ENCODE measurements at regions not wholly inside any gene's neighbourhood (a gene's known extent, or its start where the extent isn't known, plus 50 kb on each side); places are given as distances from the start of the nearest gene placed in this dataset.

DNA sequence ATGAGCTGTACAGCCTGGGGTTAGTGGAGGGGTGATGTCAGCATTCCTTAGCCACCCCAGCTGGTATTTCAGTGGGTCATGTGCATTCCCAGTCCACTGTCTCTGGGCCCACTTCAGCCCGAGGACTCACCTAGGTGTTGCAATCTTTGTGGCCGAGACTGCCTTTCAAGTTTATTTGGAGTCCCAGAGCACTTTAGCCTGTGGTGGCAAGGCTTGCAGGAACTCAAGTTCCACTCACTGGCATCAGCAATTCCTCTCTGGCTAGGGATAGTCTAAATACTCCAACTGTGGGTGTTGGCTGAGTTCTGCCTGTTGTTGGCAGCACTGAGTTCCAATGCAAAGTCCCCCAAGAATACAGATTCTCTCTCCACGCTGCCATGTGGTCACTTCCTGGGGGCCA is 191.6 kb upstream of the PGR start:
- H3K27me3 ChIP-seq (ENCODE audit: control insufficient read depth in 3 of 3, insufficient read depth in 3 of 3, low read depth in 1 of 3, low read length in 3 of 3), result peaks cover 0 to 3% (median 0%) of the 10 kb centered on the region in 3 experiments
- no peaks in the 10 kb centered on the region for H3K36me3 ChIP-seq (replicated peaks in 1 of 2; ENCODE audit: control insufficient read depth in 2 of 2, insufficient read depth in 2 of 2, low read length in 2 of 2)
- no CpG with 5 or more reads among the region's 3 CpGs for WGBS, 2 donors (ENCODE audit: extremely low coverage in 2 of 2, insufficient read length in 2 of 2, insufficient replicate concordance in 1 of 2)
- no peak overlapping the region for H2AK5ac ChIP-seq (ENCODE audit: low read depth, low read length)
- H3K4me2 ChIP-seq (ENCODE audit: insufficient read depth, low read length, poor library complexity, severe bottlenecking), result no peak overlapping the region
- no peaks in the 10 kb centered on the region for H3K79me1 ChIP-seq (ENCODE audit: low read depth, low read length)
- H2BK15ac ChIP-seq (ENCODE audit: low read length), result no peak overlapping the region
- no peak overlapping the region for H3K4me3 ChIP-seq (ENCODE audit: low read length in 2 of 2)
- no peak overlapping the region for H3K4ac ChIP-seq (ENCODE audit: low read length)
- H4K8ac ChIP-seq (ENCODE audit: low read depth, low read length), result no peak overlapping the region
- no peak overlapping the region for H2BK5ac ChIP-seq (ENCODE audit: low read length)
- DNase-seq (ENCODE audit: low spot score), result no peak
- H3K23ac ChIP-seq (ENCODE audit: low read depth, low read length, poor library complexity), result no peak overlapping the region
- no peak overlapping the region for H3K14ac ChIP-seq (ENCODE audit: low read length)
- H2BK120ac ChIP-seq (ENCODE audit: low read depth, low read length), result no peak overlapping the region
- H3K27ac ChIP-seq (replicated peaks; ENCODE audit: low read length), result no peak overlapping the region
- H2BK12ac ChIP-seq (ENCODE audit: low read length), result no peak overlapping the region
- no peaks in the 10 kb centered on the region for H3K4me1 ChIP-seq (ENCODE audit: control insufficient read depth in 2 of 2, insufficient read depth in 1 of 2, low read depth in 1 of 2, low read length in 2 of 2)
- no peak overlapping the region for H3K9ac ChIP-seq (ENCODE audit: low read depth, low read length, poor library complexity)
- no peak overlapping the region for H4K91ac ChIP-seq (ENCODE audit: low read depth, low read length, poor library complexity)
- H2AFZ ChIP-seq (ENCODE audit: low read length), result no peak overlapping the region
- H3K18ac ChIP-seq (ENCODE audit: low read length), result no peak overlapping the region
- H3K9me3 ChIP-seq (replicated peaks in 1 of 2; ENCODE audit: control insufficient read depth in 2 of 2, insufficient read depth in 1 of 2, low read depth in 1 of 2, low read length in 2 of 2), result no peaks in the 10 kb centered on the region

DNA sequence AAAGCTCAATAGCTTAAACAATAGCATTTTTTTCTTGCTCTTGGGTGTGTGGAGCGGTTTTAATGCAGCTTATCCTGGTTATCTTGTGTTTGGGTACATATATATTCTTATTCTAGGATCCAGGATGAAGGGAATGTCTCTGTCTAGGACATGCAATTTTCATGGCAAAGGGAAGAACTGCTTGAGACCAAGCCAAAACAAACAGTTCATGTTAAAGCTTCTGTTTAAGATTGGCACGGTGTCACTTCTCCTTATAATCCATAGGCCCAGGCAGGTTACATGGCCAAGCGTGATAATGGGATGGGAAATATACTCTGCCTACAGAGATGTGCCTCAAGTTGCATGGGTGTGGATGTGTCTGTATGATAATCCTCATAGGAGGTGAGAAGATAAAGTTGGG is 177.1 kb upstream of the PGR start:
- WGBS, 2 donors (ENCODE audit: extremely low coverage in 2 of 2, insufficient read length in 2 of 2, insufficient replicate concordance in 1 of 2), result no CpG with 5 or more reads among the region's 3 CpGs
- no peak overlapping the region for H3K4ac ChIP-seq (ENCODE audit: low read length)
- H4K8ac ChIP-seq (ENCODE audit: low read depth, low read length), result no peak overlapping the region
- H3K4me1 ChIP-seq (ENCODE audit: control insufficient read depth in 2 of 2, insufficient read depth in 1 of 2, low read depth in 1 of 2, low read length in 2 of 2), result no peaks in the 10 kb centered on the region
- H3K23ac ChIP-seq (ENCODE audit: low read depth, low read length, poor library complexity), result no peak overlapping the region
- no peak overlapping the region for H2BK15ac ChIP-seq (ENCODE audit: low read length)
- no peak for DNase-seq (ENCODE audit: low spot score)
- no peak overlapping the region for H3K27ac ChIP-seq (replicated peaks; ENCODE audit: low read length)
- no peak overlapping the region for H3K4me3 ChIP-seq (ENCODE audit: low read length in 2 of 2)
- H3K4me2 ChIP-seq (ENCODE audit: insufficient read depth, low read length, poor library complexity, severe bottlenecking), result no peak overlapping the region
- no peak overlapping the region for H2AK5ac ChIP-seq (ENCODE audit: low read depth, low read length)
- no peak overlapping the region for H2BK12ac ChIP-seq (ENCODE audit: low read length)
- H4K91ac ChIP-seq (ENCODE audit: low read depth, low read length, poor library complexity), result no peak overlapping the region
- H3K36me3 ChIP-seq (replicated peaks in 1 of 2; ENCODE audit: control insufficient read depth in 2 of 2, insufficient read depth in 2 of 2, low read length in 2 of 2), result no peaks in the 10 kb centered on the region
- H3K18ac ChIP-seq (ENCODE audit: low read length), result no peak overlapping the region
- H3K14ac ChIP-seq (ENCODE audit: low read length), result no peak overlapping the region
- no peak overlapping the region for H2AFZ ChIP-seq (ENCODE audit: low read length)
- no peak overlapping the region for H2BK120ac ChIP-seq (ENCODE audit: low read depth, low read length)
- H3K9ac ChIP-seq (ENCODE audit: low read depth, low read length, poor library complexity), result no peak overlapping the region
- no peak overlapping the region for H2BK5ac ChIP-seq (ENCODE audit: low read length)
- no peaks in the 10 kb centered on the region for H3K9me3 ChIP-seq (replicated peaks in 1 of 2; ENCODE audit: control insufficient read depth in 2 of 2, insufficient read depth in 1 of 2, low read depth in 1 of 2, low read length in 2 of 2)
- no peaks in the 10 kb centered on the region for H3K27me3 ChIP-seq (ENCODE audit: control insufficient read depth in 3 of 3, insufficient read depth in 3 of 3, low read depth in 1 of 3, low read length in 3 of 3)
- no peaks in the 10 kb centered on the region for H3K79me1 ChIP-seq (ENCODE audit: low read depth, low read length)

DNA sequence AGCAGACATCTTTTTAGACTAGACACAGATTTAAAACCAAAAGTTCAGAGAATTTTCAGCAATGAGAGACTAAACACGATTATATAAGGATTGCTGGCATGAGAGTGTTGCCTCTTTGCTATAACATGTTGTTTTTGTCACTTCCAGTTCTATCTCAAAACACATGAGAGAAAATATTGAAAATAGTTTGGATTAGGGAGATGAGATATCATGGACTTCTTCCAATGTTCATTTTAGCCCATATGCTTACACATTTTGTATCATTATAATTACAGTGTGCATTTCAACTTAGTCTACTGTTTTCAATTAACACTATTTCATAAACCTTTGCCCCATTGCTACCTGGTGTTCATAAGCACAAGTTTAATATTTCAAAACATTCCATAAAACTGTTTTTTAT is 175.9 kb upstream of the PGR start:
- Histone ChIP-seq H3K9me3 (replicated peaks in 1 of 2; ENCODE audit: control insufficient read depth in 2 of 2, insufficient read depth in 1 of 2, low read depth in 1 of 2, low read length in 2 of 2) (no peaks in the 10 kb centered on the region), H3K36me3 (replicated peaks in 1 of 2; ENCODE audit: control insufficient read depth in 2 of 2, insufficient read depth in 2 of 2, low read length in 2 of 2) (no peaks in the 10 kb centered on the region), H2BK120ac (ENCODE audit: low read depth, low read length) (no peak overlapping the region), H3K23ac (ENCODE audit: low read depth, low read length, poor library complexity) (no peak overlapping the region), H3K9ac (ENCODE audit: low read depth, low read length, poor library complexity) (no peak overlapping the region), H2BK12ac (ENCODE audit: low read length) (no peak overlapping the region), H2BK15ac (ENCODE audit: low read length) (no peak overlapping the region), H3K4ac (ENCODE audit: low read length) (no peak overlapping the region), H3K79me1 (ENCODE audit: low read depth, low read length) (no peaks in the 10 kb centered on the region), H2AFZ (ENCODE audit: low read length) (no peak overlapping the region), H3K4me2 (ENCODE audit: insufficient read depth, low read length, poor library complexity, severe bottlenecking) (no peak overlapping the region), H4K91ac (ENCODE audit: low read depth, low read length, poor library complexity) (no peak overlapping the region), H4K8ac (ENCODE audit: low read depth, low read length) (no peak overlapping the region), H3K27ac (replicated peaks; ENCODE audit: low read length) (no peak overlapping the region), H3K4me3 (ENCODE audit: low read length in 2 of 2) (no peak overlapping the region), H3K27me3 (ENCODE audit: control insufficient read depth in 3 of 3, insufficient read depth in 3 of 3, low read depth in 1 of 3, low read length in 3 of 3) (no peaks in the 10 kb centered on the region), H3K14ac (ENCODE audit: low read length) (no peak overlapping the region), H2AK5ac (ENCODE audit: low read depth, low read length) (no peak overlapping the region), H3K18ac (ENCODE audit: low read length) (no peak overlapping the region), H3K4me1 (ENCODE audit: control insufficient read depth in 2 of 2, insufficient read depth in 1 of 2, low read depth in 1 of 2, low read length in 2 of 2) (no peaks in the 10 kb centered on the region), H2BK5ac (ENCODE audit: low read length) (no peak overlapping the region)
- WGBS, 2 donors (ENCODE audit: extremely low coverage in 2 of 2, insufficient read length in 2 of 2, insufficient replicate concordance in 1 of 2), result no CpG with 5 or more reads among the region's 1 CpG
- DNase-seq (ENCODE audit: low spot score), result no peak

DNA sequence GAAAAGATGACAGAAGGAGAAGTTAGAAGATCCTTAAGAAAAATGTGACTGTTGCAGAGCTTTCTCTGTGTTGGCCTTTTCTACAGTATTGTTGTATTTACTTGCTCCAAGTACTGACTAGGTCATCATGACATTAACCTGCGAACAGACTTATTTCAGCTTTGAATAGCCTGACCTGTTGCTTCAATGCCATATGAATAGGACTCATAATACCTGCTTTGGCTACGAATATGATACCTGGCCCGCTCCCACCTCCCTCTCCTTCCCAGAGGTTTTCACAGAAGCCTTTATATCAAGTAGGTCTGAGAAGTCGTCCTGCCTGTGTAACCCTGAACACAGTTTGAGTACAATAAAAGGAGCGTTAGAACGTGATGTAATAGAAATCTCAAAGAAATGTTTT is 169.6 kb upstream of the PGR start:
- Histone ChIP-seq H2AK5ac (ENCODE audit: low read depth, low read length) (no peak overlapping the region), H3K4ac (ENCODE audit: low read length) (no peak overlapping the region), H2BK15ac (ENCODE audit: low read length) (no peak overlapping the region), H3K27ac (replicated peaks; ENCODE audit: low read length) (no peak overlapping the region), H4K91ac (ENCODE audit: low read depth, low read length, poor library complexity) (no peak overlapping the region), H2BK12ac (ENCODE audit: low read length) (no peak overlapping the region), H3K9me3 (replicated peaks in 1 of 2; ENCODE audit: control insufficient read depth in 2 of 2, insufficient read depth in 1 of 2, low read depth in 1 of 2, low read length in 2 of 2) (no peaks in the 10 kb centered on the region), H3K9ac (ENCODE audit: low read depth, low read length, poor library complexity) (no peak overlapping the region), H2AFZ (ENCODE audit: low read length) (no peak overlapping the region), H3K14ac (ENCODE audit: low read length) (no peak overlapping the region), H3K4me1 (ENCODE audit: control insufficient read depth in 2 of 2, insufficient read depth in 1 of 2, low read depth in 1 of 2, low read length in 2 of 2) (no peaks in the 10 kb centered on the region), H4K8ac (ENCODE audit: low read depth, low read length) (no peak overlapping the region), H3K4me2 (ENCODE audit: insufficient read depth, low read length, poor library complexity, severe bottlenecking) (no peak overlapping the region), H3K4me3 (ENCODE audit: low read length in 2 of 2) (no peak overlapping the region), H3K79me1 (ENCODE audit: low read depth, low read length) (peaks cover 1% of the 10 kb centered on the region), H2BK120ac (ENCODE audit: low read depth, low read length) (no peak overlapping the region), H3K18ac (ENCODE audit: low read length) (no peak overlapping the region), H3K36me3 (replicated peaks in 1 of 2; ENCODE audit: control insufficient read depth in 2 of 2, insufficient read depth in 2 of 2, low read length in 2 of 2) (no peaks in the 10 kb centered on the region), H2BK5ac (ENCODE audit: low read length) (no peak overlapping the region), H3K27me3 (ENCODE audit: control insufficient read depth in 3 of 3, insufficient read depth in 3 of 3, low read depth in 1 of 3, low read length in 3 of 3) (no peaks in the 10 kb centered on the region), H3K23ac (ENCODE audit: low read depth, low read length, poor library complexity) (no peak overlapping the region)
- no peak for DNase-seq (ENCODE audit: low spot score)
- no CpG with 5 or more reads among the region's 6 CpGs for WGBS, 2 donors (ENCODE audit: extremely low coverage in 2 of 2, insufficient read length in 2 of 2, insufficient replicate concordance in 1 of 2)

Measured in neuronal stem cell (in vitro differentiated cells).